NCI-H1105 (cell line): ENCODE measurements at regions not wholly inside any gene's neighbourhood (a gene's known extent, or its start where the extent isn't known, plus 50 kb on each side); places are given as distances from the start of the nearest gene placed in this dataset.
"Not testable (repeated sequence)": the region's sequence is repeated elsewhere in the genome, so short reads cannot be mapped to it uniquely, and the experiment has no call there.

Source experiments
- DNase-seq: peaks from one replicate; lab custom pipeline; 2025; lab: John Stamatoyannopoulos, UW

DNA sequence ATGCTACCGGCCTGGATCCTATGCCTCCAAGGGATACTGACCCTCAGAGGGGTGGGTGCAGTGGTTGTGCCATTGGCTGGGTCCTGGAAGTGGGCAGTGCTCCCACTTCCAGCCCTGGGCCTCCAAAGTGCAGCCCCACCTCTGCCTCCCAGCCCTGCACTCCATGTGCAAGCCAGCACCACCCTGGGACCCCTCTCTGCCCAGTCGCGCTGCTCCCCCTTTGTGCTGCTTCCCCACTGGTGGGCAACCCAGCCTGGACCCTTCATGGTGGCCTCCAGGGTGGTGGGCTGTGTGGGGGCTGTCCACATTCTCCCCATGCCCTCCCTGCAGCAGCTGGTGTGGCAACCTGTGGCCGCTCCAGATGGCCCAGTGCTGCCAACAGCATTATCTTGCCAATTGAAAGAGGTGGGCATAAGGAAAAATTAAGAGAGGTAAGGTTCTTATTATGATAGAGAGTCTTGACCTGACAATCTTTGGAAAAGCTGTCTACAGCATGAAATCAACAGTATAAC lies 309.7 kb downstream of the GUCY2F start:
- no peak for DNase-seq

DNA sequence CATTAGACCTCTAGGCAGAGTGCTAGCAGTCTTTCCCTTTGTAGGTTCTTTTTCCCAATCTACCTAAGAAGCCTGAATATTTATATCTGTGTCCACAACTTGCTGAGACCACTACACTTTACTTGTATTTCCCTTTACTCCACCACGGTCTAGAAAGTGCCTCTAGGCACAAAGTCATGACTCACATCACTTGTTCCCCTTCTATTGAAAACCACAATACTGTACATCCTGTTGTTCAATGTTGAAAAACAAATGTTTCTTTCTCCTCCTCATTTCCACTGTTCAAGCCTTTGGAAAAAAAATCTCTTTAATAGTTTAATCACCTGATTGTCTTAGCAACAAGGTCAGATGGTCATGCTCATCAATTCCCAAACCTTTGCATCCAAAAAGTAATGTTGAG lies 326.7 kb downstream of the GUCY2F start:
- DNase-seq: no peak

DNA sequence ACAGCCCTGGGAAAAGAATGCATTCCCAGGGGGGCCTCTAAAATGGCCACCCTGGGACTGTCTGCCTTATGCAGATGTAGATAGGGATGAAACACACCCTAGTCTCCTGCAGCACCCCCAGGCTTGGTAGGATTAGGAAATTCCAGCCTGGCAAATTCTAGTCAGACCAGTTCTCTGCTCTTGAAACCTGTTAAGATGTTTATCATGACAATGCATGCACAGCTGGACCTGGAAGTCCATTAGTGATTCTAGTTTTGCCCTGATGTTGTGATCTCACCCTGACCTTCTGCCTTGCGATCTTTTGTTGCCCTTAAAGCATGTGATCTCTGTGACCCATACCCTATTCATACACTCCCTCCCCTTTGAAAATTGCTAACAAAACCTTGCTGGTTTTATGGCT lies 337.7 kb downstream of the GUCY2F start:
- DNase-seq: not testable (repeated sequence)

DNA sequence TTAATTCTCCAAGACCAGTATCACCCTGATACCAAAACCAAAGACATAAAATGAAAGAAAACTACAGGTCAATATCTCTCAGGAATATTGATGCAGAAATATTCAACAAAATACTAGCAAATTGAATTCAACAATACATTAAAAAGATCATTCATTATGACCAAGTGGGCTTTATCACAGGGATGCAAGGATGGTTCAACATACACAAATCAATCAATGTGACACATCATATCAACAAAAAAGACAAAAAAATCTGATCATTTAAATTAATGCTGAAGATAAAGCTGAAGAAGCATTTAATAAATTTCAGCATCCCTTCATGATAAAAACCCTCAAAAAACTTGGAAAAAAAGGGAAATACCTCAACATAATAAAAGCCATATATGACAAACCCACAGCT lies 341.4 kb downstream of the GUCY2F start:
- DNase-seq: no peak

- DNase-seq: no peak
These were observed 347.1 kb downstream of the GUCY2F start for GRCh38 chrX:109134777-109135176.

- DNase-seq: no peak
These were observed 356.6 kb downstream of the GUCY2F start for GRCh38 chrX:109125304-109125703.

DNA sequence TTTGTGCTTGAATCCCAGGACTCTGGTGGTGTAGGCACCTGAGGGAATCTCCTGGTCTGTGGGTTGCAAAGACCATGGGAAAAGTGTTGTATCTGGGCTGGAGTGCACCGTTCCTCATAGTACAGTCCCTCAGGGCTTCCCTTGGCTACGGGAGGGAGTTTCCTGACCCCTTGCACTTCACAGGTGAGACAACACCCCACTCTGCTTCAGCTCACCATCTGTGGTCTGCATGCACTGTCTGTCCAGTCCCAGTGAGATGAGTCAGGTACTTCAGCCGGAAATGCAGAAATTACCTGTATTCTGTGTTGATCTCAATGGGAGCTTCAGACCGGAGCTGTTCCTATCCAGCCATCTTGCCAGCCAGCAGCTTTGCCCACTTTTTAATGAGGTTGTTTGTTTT lies 353.0 kb upstream of the IRS4 start:
- no peak for DNase-seq

GRCh38 chrX:109077788-109078187 lies 341.4 kb upstream of the IRS4 start:
- no peak for DNase-seq

GRCh38 chrX:109054181-109054581 lies 317.8 kb upstream of the IRS4 start:
- DNase-seq: not testable (repeated sequence)

- DNase-seq: no peak
These were observed 313.5 kb upstream of the IRS4 start for GRCh38 chrX:109049903-109050302.

- no peak for DNase-seq
These were observed 313.1 kb upstream of the IRS4 start for GRCh38 chrX:109049416-109049815.

DNA sequence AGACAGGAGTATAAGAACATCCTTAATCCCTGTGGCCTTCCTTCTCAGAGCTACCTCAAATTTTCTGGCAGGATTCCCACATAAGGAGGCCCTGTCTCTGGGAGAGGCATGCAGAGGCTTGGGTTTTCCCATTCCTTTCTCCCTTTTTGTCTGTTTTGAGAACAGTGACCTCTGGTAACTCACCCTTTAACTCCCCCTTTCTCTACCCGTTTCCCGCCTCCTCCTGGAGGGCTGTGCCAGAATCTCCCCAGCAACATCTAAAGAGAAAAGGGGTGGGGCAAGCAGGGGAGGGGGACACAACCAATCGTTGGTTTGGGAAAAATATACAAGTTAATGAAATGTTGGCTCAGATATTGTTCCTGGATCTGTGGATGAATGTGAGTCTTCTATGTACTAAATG lies 303.7 kb upstream of the IRS4 start:
- DNase-seq: no peak

GRCh38 chrX:109036624-109037023 lies 300.3 kb upstream of the IRS4 start:
- DNase-seq: no peak

- no peak for DNase-seq
These were observed 257.5 kb upstream of the IRS4 start for GRCh38 chrX:108993909-108994308.

GRCh38 chrX:108972899-108973298 lies 236.5 kb upstream of the IRS4 start:
- DNase-seq: not testable (repeated sequence)

DNA sequence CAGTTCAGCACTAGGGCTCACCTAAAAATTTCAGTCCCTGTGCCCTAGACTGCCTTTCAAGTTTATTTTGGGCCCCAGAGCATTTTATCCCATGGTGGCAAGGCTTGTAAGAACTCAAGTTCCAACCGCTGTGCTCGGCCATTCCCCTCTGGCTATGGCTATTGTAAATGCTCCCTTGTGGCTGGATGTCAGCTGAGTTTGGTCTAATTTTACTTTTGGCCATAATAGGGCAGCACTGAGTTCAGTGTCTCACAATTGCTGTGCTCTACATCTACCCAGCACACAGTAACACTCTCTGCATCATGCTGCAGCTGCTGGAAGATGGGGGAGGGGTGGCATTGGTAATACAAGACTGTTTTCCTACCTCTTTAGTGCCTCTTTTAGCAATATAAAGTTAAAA lies 210.8 kb upstream of the IRS4 start:
- no peak for DNase-seq

DNA sequence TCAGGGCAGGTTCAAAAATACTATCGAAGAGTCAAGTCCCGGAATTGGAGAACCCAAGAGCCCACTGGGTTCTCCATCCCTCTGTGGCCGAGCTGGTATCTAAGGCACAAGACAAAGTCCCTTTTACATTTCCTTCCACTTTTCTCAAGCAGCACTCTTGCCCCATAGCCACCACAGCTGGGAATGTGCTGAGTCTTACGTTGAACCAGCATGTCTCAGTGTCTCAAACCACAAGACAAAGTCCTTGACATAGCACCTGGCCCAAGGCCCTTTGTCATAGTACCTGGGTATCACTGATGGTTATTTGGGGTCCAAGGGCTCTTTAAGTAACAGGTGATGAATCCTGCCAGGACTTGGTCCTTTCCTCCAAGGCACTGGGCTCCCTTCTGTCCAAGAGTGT lies 210.2 kb upstream of the IRS4 start:
- no peak for DNase-seq

DNA sequence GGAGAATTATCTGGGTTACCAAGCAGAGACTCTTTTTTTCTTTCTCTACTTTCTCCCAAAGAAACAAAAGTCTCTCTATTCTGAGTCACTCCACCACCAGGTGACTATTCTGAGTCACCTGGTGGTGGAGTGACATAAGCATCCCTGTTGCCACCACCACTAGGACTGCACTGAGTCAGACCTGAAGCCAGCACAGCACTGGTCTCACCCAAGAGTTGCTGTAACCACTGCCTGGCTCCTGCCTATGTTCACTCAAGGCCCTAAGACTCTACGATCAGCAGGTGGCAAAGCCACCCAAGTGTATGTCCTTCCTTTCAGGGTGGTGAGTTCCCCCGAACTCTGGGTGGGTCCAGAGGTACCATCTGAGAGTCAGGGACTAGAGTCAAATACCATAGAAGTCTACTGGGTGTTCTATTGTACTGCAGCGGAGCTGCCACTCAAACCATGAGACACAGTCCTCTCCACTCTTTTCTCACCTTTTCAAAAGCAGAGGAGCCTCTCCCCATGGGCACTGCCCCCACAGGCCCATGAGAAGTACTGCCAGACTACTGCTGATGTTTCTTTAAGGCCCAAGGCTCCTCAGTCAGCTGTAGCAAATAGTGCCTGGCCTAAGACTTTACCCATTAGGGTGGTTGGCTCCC lies 209.6 kb upstream of the IRS4 start:
- no peak for DNase-seq

DNA sequence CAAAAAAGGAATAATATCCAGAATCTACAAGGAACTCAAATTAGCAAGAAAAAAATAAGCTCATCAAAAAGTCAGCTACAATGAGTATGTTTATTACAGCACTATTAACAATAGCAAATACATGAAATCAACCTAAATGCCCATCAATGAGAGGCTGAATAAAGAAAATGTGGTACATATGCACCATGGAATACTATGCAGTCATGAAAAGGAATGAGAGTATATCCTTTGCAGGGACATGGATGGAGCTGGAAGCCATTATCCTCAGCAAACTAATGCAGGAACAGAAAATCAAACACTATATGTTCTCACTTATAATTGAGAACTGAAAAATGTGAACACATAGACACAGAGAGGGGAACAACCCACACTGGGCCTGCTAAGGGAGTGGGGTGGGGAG lies 178.4 kb upstream of the IRS4 start:
- DNase-seq: no peak

- not testable (repeated sequence) for DNase-seq
These were observed 167.5 kb upstream of the IRS4 start for GRCh38 chrX:108903831-108904230.

DNA sequence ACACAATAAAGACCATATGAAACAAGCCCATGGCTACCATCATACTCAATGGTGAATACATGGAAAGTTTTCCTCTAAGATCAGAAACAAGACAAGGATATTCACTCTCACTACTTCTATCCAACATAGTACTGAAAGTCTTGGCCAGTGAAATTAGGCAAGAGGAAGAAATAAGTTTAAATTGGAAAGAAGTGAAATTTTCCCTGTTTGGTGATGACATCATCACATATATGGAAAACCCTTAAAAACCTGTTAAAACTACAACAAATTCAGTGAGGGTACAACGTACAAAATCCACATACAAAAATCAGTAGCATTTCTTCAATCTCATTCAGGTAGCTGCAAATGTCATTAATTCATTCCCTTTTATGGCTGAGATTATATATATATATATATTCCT lies 164.0 kb upstream of the IRS4 start:
- no peak for DNase-seq

GRCh38 chrX:108896349-108896748 lies 160.0 kb upstream of the IRS4 start:
- DNase-seq: not testable (repeated sequence)

DNA sequence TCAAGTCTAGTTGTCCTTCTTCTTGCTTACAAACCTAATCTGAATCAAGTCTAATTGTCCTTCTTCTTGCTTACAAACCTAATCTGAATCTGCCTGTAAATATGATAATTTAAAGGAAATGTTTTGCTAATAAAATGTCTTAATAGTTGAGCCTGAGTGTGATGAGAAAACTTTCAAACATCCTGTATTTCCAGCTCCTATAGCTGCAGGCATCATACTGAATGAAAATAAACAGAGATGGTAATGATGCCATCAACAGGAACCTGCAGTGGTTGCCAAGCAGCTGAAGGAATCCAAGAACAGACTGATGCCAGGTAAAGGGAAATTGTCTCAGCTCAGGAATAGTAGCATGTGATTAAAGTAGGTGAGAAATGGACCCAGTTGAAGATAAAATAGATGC lies 156.1 kb upstream of the IRS4 start:
- DNase-seq: no peak

DNA sequence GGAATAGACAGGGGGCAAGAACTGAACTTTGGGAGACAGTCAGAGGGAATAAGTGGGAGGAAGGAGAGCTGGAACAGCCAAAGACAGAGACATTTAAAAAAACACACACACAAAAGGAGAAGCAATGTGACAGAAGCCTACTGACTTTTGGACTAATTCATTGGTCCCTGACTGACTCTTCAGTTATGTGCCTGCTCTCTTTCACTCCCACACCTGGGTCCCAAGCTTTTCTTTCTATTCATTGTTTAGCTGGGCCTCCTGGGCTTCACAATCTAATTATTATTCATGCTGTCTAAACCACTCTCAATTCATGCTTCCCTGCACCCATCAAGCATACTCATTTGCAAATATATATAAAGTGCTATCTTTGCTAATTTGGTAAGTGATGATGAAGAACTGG lies 139.2 kb upstream of the IRS4 start:
- no peak for DNase-seq
